ENCODE measurements at regions not wholly inside any gene's neighbourhood (a gene's known extent, or its start where the extent isn't known, plus 50 kb on each side); places are given as distances from the start of the nearest gene placed in this dataset.

- Histone ChIP-seq H3K27ac (ENCODE audit: low read depth, low read length) (no peak overlapping the region), H3K4me1 (ENCODE audit: insufficient read depth, low read length) (no peaks in the 10 kb centered on the region), H3K36me3 (ENCODE audit: insufficient read depth, low read length) (no peaks in the 10 kb centered on the region), H3K4me2 (ENCODE audit: low read length) (no peak overlapping the region), H3K27me3 (ENCODE audit: insufficient read depth, low read length) (no peaks in the 10 kb centered on the region), H2AFZ (ENCODE audit: low read depth, low read length) (no peak overlapping the region), H3K79me2 (ENCODE audit: insufficient read depth, low read length) (no peaks in the 10 kb centered on the region), H3K4me3 (ENCODE audit: insufficient read depth, low read depth, low read length) (no peak overlapping the region), H4K20me1 (ENCODE audit: insufficient read depth, low read length) (no peaks in the 10 kb centered on the region), H3K9me3 (ENCODE audit: insufficient read depth, low read depth, low read length) (no peaks in the 10 kb centered on the region), H3K9ac (ENCODE audit: low read length) (no peak overlapping the region)
- no peaks in the 10 kb centered on the region for H3K36me3 Mint-ChIP-seq (ENCODE audit: low read depth, unreplicated experiment)
- H3K27me3 Mint-ChIP-seq (ENCODE audit: low read depth, unreplicated experiment): no peaks in the 10 kb centered on the region
- no peak overlapping the region for H3K27ac Mint-ChIP-seq (ENCODE audit: unreplicated experiment)
- DNase-seq (ENCODE audit: low read depth) (no peak), FAIRE-seq (no peak)
- no peaks in the 10 kb centered on the region for H3K4me1 Mint-ChIP-seq (ENCODE audit: low read depth, unreplicated experiment)
- no peak overlapping the region for H3K4me3 Mint-ChIP-seq (ENCODE audit: unreplicated experiment)
- TF ChIP-seq EZH2 (IDR thresholded peaks at IDR 0.05; ENCODE audit: insufficient read depth, low read length) (no peak), CTCF (IDR thresholded peaks at IDR 0.05; ENCODE audit: insufficient read depth, low read depth, low read length) (no peak)
- peaks cover 8% of the 10 kb centered on the region for H3K9me3 Mint-ChIP-seq (ENCODE audit: unreplicated experiment)
Measured at GRCh38 chr11:42913731-42914130, 398.1 kb upstream of the API5 start.

GRCh38 chr11:42923651-42924050, 388.1 kb upstream of the API5 start:
- Mint-ChIP-seq H3K4me1 (ENCODE audit: low read depth, unreplicated experiment) (no peaks in the 10 kb centered on the region), H3K9me3 (ENCODE audit: unreplicated experiment) (peaks cover 2% of the 10 kb centered on the region)

More at GRCh38 chr11:42923651-42924050, 388.1 kb upstream of the API5 start:
- no peaks in the 10 kb centered on the region for H4K20me1 ChIP-seq (ENCODE audit: insufficient read depth, low read length)
- H3K36me3 ChIP-seq (ENCODE audit: insufficient read depth, low read length): no peaks in the 10 kb centered on the region
- no peaks in the 10 kb centered on the region for H3K79me2 ChIP-seq (ENCODE audit: insufficient read depth, low read length)
- H3K27ac Mint-ChIP-seq (ENCODE audit: unreplicated experiment): no peak overlapping the region
- H3K27me3 Mint-ChIP-seq (ENCODE audit: low read depth, unreplicated experiment): no peaks in the 10 kb centered on the region
- TF ChIP-seq CTCF (IDR thresholded peaks at IDR 0.05; ENCODE audit: insufficient read depth, low read depth, low read length) (no peak), EZH2 (IDR thresholded peaks at IDR 0.05; ENCODE audit: insufficient read depth, low read length) (no peak)
- FAIRE-seq: no peak
- H3K4me2 ChIP-seq (ENCODE audit: low read length): no peak overlapping the region
- H2AFZ ChIP-seq (ENCODE audit: low read depth, low read length): no peak overlapping the region
- no peak overlapping the region for H3K9ac ChIP-seq (ENCODE audit: low read length)
- no peak overlapping the region for H3K4me3 Mint-ChIP-seq (ENCODE audit: unreplicated experiment)
- DNase-seq (ENCODE audit: low read depth): no peak
- no peaks in the 10 kb centered on the region for H3K27me3 ChIP-seq (ENCODE audit: insufficient read depth, low read length)
- no peaks in the 10 kb centered on the region for H3K4me1 ChIP-seq (ENCODE audit: insufficient read depth, low read length)
- H3K9me3 ChIP-seq (ENCODE audit: insufficient read depth, low read depth, low read length): peaks cover 2% of the 10 kb centered on the region
- no peak overlapping the region for H3K4me3 ChIP-seq (ENCODE audit: insufficient read depth, low read depth, low read length)
- no peaks in the 10 kb centered on the region for H3K36me3 Mint-ChIP-seq (ENCODE audit: low read depth, unreplicated experiment)
- H3K27ac ChIP-seq (ENCODE audit: low read depth, low read length): no peak overlapping the region
